ENCODE measurements at regions not wholly inside any gene's neighbourhood (a gene's known extent, or its start where the extent isn't known, plus 50 kb on each side); places are given as distances from the start of the nearest gene placed in this dataset.

GRCh38 chr6:8608737-8609136, 173.4 kb upstream of the SLC35B3 start:
- intact Hi-C loops (cut with micrococcal nuclease), result no loop called here
- no peaks in the 10 kb centered on the region for H3K4me1 Mint-ChIP-seq
- no peak for TF ChIP-seq CTCF (IDR thresholded peaks at IDR 0.05)
- Histone ChIP-seq H2AFZ (ENCODE audit: insufficient read depth, low read depth, low read length, poor library complexity, severe bottlenecking) (no peak overlapping the region), H3K4me2 (replicated peaks; ENCODE audit: extremely low read depth, low read length, poor library complexity, severe bottlenecking) (no peak overlapping the region), H3K79me2 (ENCODE audit: insufficient read depth, low read length) (no peaks in the 10 kb centered on the region), H3K36me3 (replicated peaks in 1 of 2; ENCODE audit: control insufficient read depth in 1 of 2, insufficient read depth in 2 of 2, low read length in 2 of 2) (no peaks in the 10 kb centered on the region), H3K4me3 (replicated peaks in 1 of 3; ENCODE audit: low read depth in 2 of 3, low read length in 3 of 3) (no peak overlapping the region), H3K9ac (ENCODE audit: insufficient read depth, low read length, poor library complexity, severe bottlenecking) (no peak overlapping the region), H3K27ac (ENCODE audit: low read depth in 1 of 2, low read length in 2 of 2) (no peak overlapping the region), H3K27me3 (ENCODE audit: control insufficient read depth in 2 of 2, insufficient read depth in 2 of 2, low read length in 2 of 2) (no peaks in the 10 kb centered on the region), H3K9me3 (replicated peaks in 1 of 2; ENCODE audit: control insufficient read depth in 1 of 2, insufficient read depth in 1 of 2, low read length in 2 of 2) (peaks cover 0 to 4% of the 10 kb centered on the region in 2 donors), H3K4me1 (ENCODE audit: control insufficient read depth in 1 of 2, insufficient read depth in 2 of 2, low read length in 2 of 2) (no peaks in the 10 kb centered on the region), H4K20me1 (ENCODE audit: insufficient read depth, low read length) (no peaks in the 10 kb centered on the region)
- WGBS (ENCODE audit: insufficient coverage), result no CpG with 5 or more reads among the region's 5 CpGs
- no peak overlapping the region for H3K4me3 Mint-ChIP-seq
- no peaks in the 10 kb centered on the region for H3K36me3 Mint-ChIP-seq
- H3K27me3 Mint-ChIP-seq (ENCODE audit: low read depth in 3 of 3), result peaks cover 0 to 2% (median 0%) of the 10 kb centered on the region in 3 donors
- H3K27ac Mint-ChIP-seq, result no peak overlapping the region
- no peak for DNase-seq
- peaks cover 0 to 9% (median 3%) of the 10 kb centered on the region in 7 donors for H3K9me3 Mint-ChIP-seq

- H3K79me2 ChIP-seq (ENCODE audit: insufficient read depth, low read length), result no peaks in the 10 kb centered on the region
- Mint-ChIP-seq H3K4me3 (no peak overlapping the region), H3K9me3 (peaks cover 0 to 9% (median 2%) of the 10 kb centered on the region in 7 donors), H3K27me3 (ENCODE audit: low read depth in 3 of 3) (peaks cover 0 to 2% (median 0%) of the 10 kb centered on the region in 3 donors), H3K27ac (peak overlapping the region in 1 of 7 donors; percentile 24), H3K4me1 (no peaks in the 10 kb centered on the region), H3K36me3 (no peaks in the 10 kb centered on the region)
- no peak for DNase-seq
- H3K9me3 ChIP-seq (replicated peaks in 1 of 2; ENCODE audit: control insufficient read depth in 1 of 2, insufficient read depth in 1 of 2, low read length in 2 of 2), result no peaks in the 10 kb centered on the region
- H3K4me3 ChIP-seq (replicated peaks in 1 of 3; ENCODE audit: low read depth in 2 of 3, low read length in 3 of 3), result no peak overlapping the region
- intact Hi-C loops (cut with micrococcal nuclease), result no loop called here
- TF ChIP-seq CTCF (IDR thresholded peaks at IDR 0.05), result no peak
- no peaks in the 10 kb centered on the region for H4K20me1 ChIP-seq (ENCODE audit: insufficient read depth, low read length)
- no peak overlapping the region for H3K9ac ChIP-seq (ENCODE audit: insufficient read depth, low read length, poor library complexity, severe bottlenecking)
- no peaks in the 10 kb centered on the region for H3K36me3 ChIP-seq (replicated peaks in 1 of 2; ENCODE audit: control insufficient read depth in 1 of 2, insufficient read depth in 2 of 2, low read length in 2 of 2)
- H3K4me2 ChIP-seq (replicated peaks; ENCODE audit: extremely low read depth, low read length, poor library complexity, severe bottlenecking), result no peak overlapping the region
- 71% methylated on average over 2 of the region's 7 CpGs for whole genome bisulfite sequencing (ENCODE audit: insufficient coverage)
- H3K4me1 ChIP-seq (ENCODE audit: control insufficient read depth in 1 of 2, insufficient read depth in 2 of 2, low read length in 2 of 2), result no peaks in the 10 kb centered on the region
- no peaks in the 10 kb centered on the region for H3K27me3 ChIP-seq (ENCODE audit: control insufficient read depth in 2 of 2, insufficient read depth in 2 of 2, low read length in 2 of 2)
- H3K27ac ChIP-seq (ENCODE audit: low read depth in 1 of 2, low read length in 2 of 2), result no peak overlapping the region
- no peak overlapping the region for H2AFZ ChIP-seq (ENCODE audit: insufficient read depth, low read depth, low read length, poor library complexity, severe bottlenecking)
Measured at GRCh38 chr6:8589941-8590729, 154.8 kb upstream of the SLC35B3 start.
